HUDEP-2 (cell line): ENCODE measurements at regions not wholly inside any gene's neighbourhood (a gene's known extent, or its start where the extent isn't known, plus 50 kb on each side); places are given as distances from the start of the nearest gene placed in this dataset.

ENCODE experiments used
- DNase-seq, 76 experiments: peaks; one replicate each; lab custom pipeline; 2025; ENCODE audit not compliant: unreplicated experiment in 76 of 76; lab: John Stamatoyannopoulos, UW

DNA sequence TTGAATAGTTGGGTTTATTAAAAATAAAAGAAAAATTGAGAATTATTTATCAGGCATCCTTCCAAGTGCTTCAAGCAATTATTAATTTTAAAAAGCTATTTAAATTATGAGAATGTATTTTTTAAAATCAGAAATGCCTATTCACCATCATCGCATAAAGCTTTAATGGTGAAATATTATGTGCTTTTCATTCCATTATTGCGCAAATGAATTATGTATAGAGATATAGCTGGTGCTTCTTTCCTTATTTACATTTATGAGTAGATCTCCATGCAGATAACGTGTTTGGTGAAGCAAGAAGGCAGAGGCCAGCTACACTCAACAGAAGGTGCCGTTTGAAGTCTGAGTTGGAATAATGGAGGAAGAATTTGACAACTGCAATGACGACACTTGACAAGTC, 549.1 kb upstream of the DPP6 start:
- no peak for DNase-seq

DNA sequence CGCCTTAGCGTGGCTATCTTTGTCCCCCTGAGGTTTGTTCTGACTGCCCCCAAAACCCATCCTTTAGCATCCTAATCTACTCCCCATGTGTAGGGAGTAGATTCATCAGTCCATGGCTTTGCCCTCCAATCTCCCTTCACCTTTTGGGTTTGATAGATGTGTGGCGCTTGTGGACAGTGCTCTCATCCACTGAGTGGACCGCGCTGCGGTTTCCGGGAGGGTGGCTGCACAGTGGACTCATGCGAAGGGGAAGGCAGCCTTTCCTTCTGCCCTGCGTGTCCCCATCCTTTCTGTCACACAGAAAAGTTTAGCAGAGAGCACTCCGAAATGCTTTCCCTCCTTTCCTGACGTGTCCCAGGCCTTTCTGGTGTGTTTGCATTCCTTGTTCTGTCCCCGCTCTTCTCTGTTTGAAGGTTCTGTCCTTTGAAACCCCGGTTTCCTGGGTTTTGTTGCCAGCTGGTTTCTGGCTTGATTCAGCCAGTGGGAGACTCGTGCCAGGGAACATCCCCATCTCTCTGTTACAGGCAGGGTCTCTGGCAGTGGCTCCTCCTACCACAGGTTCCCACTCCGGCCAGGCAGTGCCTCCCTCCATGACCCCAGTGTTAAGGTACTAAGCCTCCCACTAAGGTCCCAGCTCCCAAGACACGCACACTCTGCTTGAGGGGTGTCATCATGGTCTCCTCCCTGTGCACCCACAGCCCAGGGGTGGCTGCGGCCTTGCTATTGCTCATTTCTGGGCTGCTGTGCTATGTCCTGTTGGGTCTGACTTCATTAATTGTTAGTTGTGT, 547.7 kb upstream of the DPP6 start:
- no peak for DNase-seq

- DNase-seq: no peak
Measured at GRCh38 chr7:153507885-153508284, 544.3 kb upstream of the DPP6 start.

GRCh38 chr7:153509768-153510167, 542.4 kb upstream of the DPP6 start:
- DNase-seq: no peak

- DNase-seq: no peak
Measured at GRCh38 chr7:153510674-153511073, 541.5 kb upstream of the DPP6 start.

GRCh38 chr7:153514032-153514431, 538.2 kb upstream of the DPP6 start:
- DNase-seq: no peak

DNA sequence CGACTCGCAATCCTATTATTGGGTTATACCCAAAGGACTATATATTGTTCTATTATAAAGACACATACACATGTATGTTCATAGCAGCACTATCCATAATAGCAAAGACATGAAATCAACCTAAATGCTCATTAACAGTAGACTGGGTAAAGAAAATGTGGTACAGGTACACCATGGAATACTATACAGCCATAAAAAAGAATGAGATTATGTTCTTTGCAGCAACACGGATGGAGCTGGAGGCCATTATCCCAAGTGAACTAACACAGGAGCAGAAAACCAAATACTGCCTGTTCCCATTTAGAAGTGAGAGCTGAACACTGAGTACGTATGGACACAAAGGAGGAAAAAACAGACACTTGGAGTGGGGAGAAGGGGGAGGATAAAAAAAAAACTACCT, 536.8 kb upstream of the DPP6 start:
- DNase-seq: no peak

DNA sequence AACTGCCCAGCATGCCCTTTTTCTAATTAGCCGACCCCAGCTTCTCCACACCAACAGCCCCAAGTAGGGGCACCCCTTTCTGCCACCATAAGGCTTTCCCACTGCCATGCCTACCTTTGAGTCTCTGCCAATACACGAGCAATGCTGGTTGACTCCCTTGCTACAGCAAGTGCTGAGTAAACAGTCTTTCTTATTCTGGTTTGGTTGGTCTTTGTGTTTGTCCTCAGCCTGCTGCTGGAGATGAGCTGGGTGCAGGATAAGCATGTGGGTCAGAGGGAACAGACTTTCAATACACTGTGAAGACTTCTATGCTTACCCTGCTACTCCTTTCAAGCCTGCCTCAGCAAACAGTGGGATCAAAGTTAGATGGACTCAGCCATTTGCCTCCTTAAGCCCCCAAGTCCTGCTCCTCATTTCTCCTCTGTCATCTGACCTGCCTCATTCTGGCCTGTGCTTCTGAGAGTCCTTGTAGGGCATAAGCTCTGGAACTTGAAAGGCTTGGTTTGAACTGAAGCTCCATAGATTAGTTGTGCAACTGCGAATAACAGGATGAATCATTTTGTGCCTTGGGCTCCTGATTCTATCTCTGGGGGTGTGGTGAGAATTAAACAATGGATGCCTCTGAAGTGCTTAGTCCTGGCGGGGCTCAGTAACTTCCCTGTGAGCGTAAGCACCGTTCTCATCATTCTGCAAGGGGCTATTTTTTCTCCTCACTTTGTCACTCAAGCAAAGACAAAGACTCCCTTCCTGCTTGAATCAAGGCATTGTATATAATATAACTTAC, 533.8 kb upstream of the DPP6 start:
- DNase-seq: no peak

DNA sequence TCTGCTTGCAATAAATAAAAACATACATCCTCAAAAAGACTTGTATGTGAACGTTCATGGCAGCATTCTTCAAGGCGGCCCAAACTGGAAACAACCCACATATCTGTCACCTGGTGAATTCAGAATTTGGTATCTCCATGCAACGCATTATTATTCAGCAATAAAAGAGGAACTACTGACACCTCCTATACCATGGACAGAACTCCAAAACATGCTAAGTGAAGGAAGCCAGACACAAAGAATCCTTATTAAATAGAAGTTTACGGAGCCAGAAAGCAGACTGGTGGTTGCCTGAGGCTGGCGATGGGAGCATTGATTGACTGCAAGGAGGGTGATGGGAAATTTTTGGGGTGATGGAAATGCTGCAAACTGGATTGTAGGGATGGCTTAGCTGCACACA, 530.8 kb upstream of the DPP6 start:
- no peak for DNase-seq

DNA sequence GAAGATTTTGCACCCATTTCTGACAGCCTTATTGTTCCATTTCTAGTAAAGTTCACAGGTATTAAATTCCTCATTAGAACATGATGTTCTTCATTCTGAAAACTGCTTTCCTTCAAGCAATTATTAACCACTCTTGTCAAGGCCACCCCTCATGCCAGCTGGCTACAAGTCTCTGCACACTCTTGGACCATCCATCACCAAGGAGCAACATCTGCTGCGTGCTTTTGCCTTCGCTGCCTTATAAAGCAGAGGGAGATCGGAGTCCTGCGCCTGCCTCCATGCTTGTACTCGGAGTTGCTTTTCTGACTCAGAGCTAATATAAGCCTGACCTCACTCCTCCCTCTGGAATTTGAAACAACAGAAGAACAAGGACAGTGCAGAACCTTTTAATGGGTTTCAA, 529.9 kb upstream of the DPP6 start:
- DNase-seq: no peak

DNA sequence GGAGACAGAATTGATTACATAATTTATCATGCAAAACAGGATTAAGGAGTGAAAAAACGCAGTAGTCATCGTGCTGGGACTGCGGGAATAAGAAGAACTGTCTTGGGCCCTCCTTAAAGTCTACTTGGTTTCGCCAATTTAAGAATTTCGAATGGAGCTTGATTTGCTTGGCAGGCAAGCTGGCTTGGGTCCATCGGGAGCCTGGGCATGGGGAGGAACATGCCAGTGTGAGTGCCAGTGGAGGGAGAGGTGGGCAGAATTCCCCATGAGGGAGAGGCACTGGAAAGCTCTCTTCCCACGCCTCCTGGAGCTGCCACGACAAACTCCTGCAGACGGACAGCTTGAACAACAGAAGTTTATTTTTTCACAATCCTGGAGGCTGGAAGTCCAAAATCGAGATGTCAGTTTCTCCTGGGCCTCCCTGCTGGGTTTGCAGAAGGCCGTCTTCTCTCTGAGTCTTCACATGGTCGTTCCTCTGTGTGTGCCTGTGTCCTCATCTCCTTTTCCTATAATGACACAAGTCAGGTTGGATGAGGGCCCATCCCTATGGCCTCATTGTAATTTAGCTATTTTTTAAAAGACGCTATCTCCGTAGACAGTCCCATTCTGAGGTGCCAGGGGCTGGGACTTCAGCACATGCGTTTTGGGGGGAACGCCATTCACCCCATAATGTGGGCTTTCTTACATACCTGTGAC, 528.7 kb upstream of the DPP6 start:
- DNase-seq: no peak

- no peak for DNase-seq
Measured at GRCh38 chr7:153524070-153524601, 528.1 kb upstream of the DPP6 start.

- no peak for DNase-seq
Measured at GRCh38 chr7:153529100-153529499, 523.1 kb upstream of the DPP6 start.

GRCh38 chr7:153529651-153530165, 522.5 kb upstream of the DPP6 start:
- DNase-seq: no peak

GRCh38 chr7:153530441-153530840, 521.8 kb upstream of the DPP6 start:
- DNase-seq: no peak

DNA sequence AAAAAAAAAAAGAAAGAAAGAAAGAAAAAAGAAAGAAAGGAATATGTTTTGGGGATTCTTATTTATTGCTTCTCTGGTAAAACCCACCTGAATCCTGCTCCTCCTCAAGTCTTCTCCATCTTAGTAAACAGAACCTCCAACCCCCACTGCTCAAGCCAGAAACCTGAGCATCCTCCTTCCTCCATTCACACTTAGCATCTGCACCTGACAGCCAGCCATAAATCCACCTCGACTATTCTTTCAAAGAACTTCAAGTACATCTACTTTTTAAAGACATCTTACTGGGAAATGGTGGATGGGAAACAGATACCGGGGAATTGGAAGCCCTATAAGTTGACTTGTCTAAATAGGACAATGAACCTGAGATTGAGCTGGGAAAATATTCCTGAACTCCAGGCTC, 519.9 kb upstream of the DPP6 start:
- no peak for DNase-seq

- no peak for DNase-seq
Measured at GRCh38 chr7:153537271-153537670, 514.9 kb upstream of the DPP6 start.

DNA sequence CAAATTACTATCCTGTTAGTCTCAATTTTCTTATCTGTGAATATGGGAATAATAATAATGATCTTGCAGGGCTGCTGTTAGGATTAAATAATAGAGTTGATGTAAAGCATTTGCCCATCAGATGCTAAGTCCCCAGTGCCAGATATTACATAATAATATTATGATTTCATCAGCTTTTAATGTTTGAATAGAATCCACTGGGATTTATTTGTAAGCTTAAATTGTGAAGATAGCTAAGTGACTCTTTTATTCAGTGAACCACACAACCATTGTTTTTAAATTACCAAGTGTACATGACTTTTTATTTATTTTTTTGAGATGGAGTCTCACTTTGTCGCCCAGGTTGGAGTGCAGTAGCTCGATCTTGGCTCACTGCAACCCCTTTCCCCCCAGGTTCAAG, 510.3 kb upstream of the DPP6 start:
- no peak for DNase-seq

DNA sequence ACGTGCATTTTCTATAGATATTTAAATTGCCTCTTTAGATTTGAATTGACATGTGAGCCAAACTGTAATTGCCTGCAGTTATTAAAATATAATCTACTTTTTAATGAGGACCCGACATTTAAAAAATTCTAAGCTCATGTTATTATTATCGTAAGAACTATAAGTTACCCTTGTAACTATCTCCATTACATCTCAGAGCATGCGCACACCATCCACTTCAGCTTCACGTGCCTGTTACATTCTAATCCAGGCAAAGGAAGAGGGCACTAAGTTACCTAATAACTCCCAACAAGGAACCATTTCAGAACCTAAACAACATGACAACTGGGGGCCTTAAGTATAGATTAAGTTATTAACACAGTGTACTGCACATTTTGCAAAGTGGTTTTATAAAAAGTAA, 509.0 kb upstream of the DPP6 start:
- no peak for DNase-seq

GRCh38 chr7:153550173-153550572, 502.0 kb upstream of the DPP6 start:
- DNase-seq: no peak

GRCh38 chr7:153564391-153564790, 487.8 kb upstream of the DPP6 start:
- no peak for DNase-seq
